ENCODE measurements at regions not wholly inside any gene's neighbourhood (a gene's known extent, or its start where the extent isn't known, plus 50 kb on each side); places are given as distances from the start of the nearest gene placed in this dataset.

- Mint-ChIP-seq H3K9me3 (no peaks in the 10 kb centered on the region), H3K27me3 (ENCODE audit: low read depth) (peaks cover 25% of the 10 kb centered on the region), H3K4me1 (ENCODE audit: low read depth) (no peaks in the 10 kb centered on the region), H3K27ac (no peak overlapping the region), H3K36me3 (ENCODE audit: low read depth) (no peaks in the 10 kb centered on the region), H3K4me3 (no peak overlapping the region)
- no peak for DNase-seq (ENCODE audit: low spot score)
These were observed 134.9 kb upstream of the HSD17B12 start for GRCh38 chr11:43545610-43546009.

GRCh38 chr11:43546561-43547429 lies 133.7 kb upstream of the HSD17B12 start:
- no peaks in the 10 kb centered on the region for H3K9me3 Mint-ChIP-seq
- no peaks in the 10 kb centered on the region for H3K36me3 Mint-ChIP-seq (ENCODE audit: low read depth)
- DNase-seq (ENCODE audit: low spot score) = no peak
- peaks cover 24% of the 10 kb centered on the region for H3K27me3 Mint-ChIP-seq (ENCODE audit: low read depth)
- H3K4me1 Mint-ChIP-seq (ENCODE audit: low read depth) = no peaks in the 10 kb centered on the region
- H3K4me3 Mint-ChIP-seq = no peak overlapping the region
- no peak overlapping the region for H3K27ac Mint-ChIP-seq

- no peaks in the 10 kb centered on the region for H3K9me3 Mint-ChIP-seq
- H3K4me1 Mint-ChIP-seq (ENCODE audit: low read depth) = no peaks in the 10 kb centered on the region
- H3K4me3 Mint-ChIP-seq = no peak overlapping the region
- no peak overlapping the region for H3K27ac Mint-ChIP-seq
- no peak for DNase-seq (ENCODE audit: low spot score)
- H3K36me3 Mint-ChIP-seq (ENCODE audit: low read depth) = no peaks in the 10 kb centered on the region
- peaks cover 24% of the 10 kb centered on the region for H3K27me3 Mint-ChIP-seq (ENCODE audit: low read depth)
These were observed 133.1 kb upstream of the HSD17B12 start for GRCh38 chr11:43547430-43547831.

DNA sequence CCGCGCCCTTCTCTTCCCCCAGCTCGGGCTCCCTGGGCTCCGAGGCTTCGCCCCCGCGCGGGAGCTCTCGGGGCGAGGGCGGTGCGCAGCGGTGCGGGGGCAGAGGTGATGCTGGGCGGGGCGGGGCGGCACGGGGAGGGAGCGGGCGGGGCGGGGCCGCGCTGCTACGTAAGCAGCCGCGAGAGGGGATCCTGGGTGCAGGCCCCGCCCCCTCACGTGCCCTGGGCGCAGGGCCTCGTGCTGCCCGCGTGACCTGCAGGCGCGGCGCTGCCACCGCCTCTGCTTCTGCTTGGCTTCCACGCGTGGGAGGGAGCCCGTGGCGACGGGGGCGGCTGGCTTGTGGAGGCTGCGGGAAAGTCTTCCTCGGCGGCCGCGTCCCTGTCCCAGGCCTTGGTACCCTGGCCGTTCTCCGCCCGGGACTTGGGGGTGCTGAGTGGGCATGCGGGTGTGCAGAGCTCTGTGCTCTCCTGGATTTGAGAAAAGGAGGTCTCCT lies 132.6 kb upstream of the HSD17B12 start:
- Mint-ChIP-seq H3K36me3 (ENCODE audit: low read depth) (no peaks in the 10 kb centered on the region), H3K4me1 (ENCODE audit: low read depth) (no peaks in the 10 kb centered on the region), H3K27ac (no peak overlapping the region), H3K27me3 (ENCODE audit: low read depth) (peaks cover 20% of the 10 kb centered on the region), H3K9me3 (no peaks in the 10 kb centered on the region), H3K4me3 (no peak overlapping the region)
- no peak for DNase-seq (ENCODE audit: low spot score)

DNA sequence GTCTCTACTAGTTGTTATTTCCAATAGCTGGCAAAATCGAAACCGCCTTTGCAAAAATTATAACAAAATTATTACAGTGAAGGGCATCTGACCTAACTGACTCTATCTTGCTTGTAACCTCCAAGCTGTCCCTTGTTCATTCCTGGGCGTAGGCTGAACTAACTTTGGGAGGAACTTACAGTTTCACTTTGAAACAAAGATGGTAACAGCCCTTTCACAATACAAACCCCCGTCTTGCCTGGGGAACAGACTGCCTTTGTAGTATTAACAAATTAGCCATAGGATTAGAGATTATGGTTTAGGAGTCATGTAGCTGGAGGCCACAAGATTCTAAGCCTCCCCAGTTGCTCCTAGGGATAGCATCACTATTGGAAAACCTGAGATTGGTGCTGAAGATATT lies 131.6 kb upstream of the HSD17B12 start:
- no peak for DNase-seq (ENCODE audit: low spot score)
- H3K4me3 Mint-ChIP-seq = no peak overlapping the region
- H3K27me3 Mint-ChIP-seq (ENCODE audit: low read depth) = peaks cover 29% of the 10 kb centered on the region
- no peaks in the 10 kb centered on the region for H3K9me3 Mint-ChIP-seq
- no peak overlapping the region for H3K27ac Mint-ChIP-seq
- H3K4me1 Mint-ChIP-seq (ENCODE audit: low read depth) = no peaks in the 10 kb centered on the region
- H3K36me3 Mint-ChIP-seq (ENCODE audit: low read depth) = no peaks in the 10 kb centered on the region

- Mint-ChIP-seq H3K4me3 (no peak overlapping the region), H3K9me3 (no peaks in the 10 kb centered on the region), H3K4me1 (ENCODE audit: low read depth) (no peaks in the 10 kb centered on the region), H3K27ac (no peak overlapping the region), H3K36me3 (ENCODE audit: low read depth) (no peaks in the 10 kb centered on the region), H3K27me3 (ENCODE audit: low read depth) (peaks cover 36% of the 10 kb centered on the region)
- DNase-seq (ENCODE audit: low spot score) = no peak
These were observed 130.9 kb upstream of the HSD17B12 start for GRCh38 chr11:43549624-43550023.

DNA sequence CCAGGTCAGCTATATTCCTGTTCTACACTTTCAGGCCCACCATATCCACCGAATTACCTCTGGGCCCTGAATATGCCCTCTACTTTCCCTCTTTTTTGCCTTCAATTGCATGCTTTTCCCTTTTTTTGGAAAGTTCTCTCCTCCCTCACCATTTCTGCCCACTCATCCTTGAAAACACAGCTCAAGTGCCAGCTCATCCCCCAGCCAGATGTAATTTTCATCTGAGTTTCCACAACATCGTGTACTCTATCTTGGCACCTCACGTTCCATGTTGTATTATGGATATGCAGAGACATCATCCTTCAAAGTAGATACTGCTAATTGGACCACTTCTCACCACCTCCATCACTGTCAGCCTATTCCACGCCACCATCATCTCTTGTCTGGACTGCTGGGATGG lies 129.8 kb upstream of the HSD17B12 start:
- Mint-ChIP-seq H3K4me3 (no peak overlapping the region), H3K4me1 (ENCODE audit: low read depth) (no peaks in the 10 kb centered on the region), H3K27me3 (ENCODE audit: low read depth) (peaks cover 41% of the 10 kb centered on the region), H3K36me3 (ENCODE audit: low read depth) (no peaks in the 10 kb centered on the region), H3K9me3 (no peaks in the 10 kb centered on the region), H3K27ac (no peak overlapping the region)
- no peak for DNase-seq (ENCODE audit: low spot score)

DNA sequence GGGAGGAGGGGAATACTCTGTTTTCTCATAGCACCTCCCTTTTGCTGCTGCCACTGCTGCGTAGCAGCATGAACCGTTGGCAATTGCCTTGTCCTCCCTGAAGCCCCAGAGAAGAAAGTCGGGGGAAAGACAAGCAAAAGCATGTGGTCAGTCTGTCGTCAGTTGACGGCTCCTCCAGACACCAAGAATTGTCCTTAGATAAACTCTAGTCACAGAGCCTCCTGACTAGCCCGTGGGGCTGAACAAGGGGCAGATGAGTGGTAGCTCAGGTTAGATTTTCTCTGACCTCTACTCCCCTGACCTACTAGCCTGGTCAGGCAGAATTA lies 126.4 kb upstream of the HSD17B12 start:
- no peaks in the 10 kb centered on the region for H3K36me3 Mint-ChIP-seq (ENCODE audit: low read depth)
- H3K27ac Mint-ChIP-seq = no peak overlapping the region
- no peak overlapping the region for H3K4me3 Mint-ChIP-seq
- no peak for DNase-seq (ENCODE audit: low spot score)
- H3K4me1 Mint-ChIP-seq (ENCODE audit: low read depth) = peaks cover 3% of the 10 kb centered on the region
- no peaks in the 10 kb centered on the region for H3K9me3 Mint-ChIP-seq
- peaks cover 62% of the 10 kb centered on the region for H3K27me3 Mint-ChIP-seq (ENCODE audit: low read depth)

DNA sequence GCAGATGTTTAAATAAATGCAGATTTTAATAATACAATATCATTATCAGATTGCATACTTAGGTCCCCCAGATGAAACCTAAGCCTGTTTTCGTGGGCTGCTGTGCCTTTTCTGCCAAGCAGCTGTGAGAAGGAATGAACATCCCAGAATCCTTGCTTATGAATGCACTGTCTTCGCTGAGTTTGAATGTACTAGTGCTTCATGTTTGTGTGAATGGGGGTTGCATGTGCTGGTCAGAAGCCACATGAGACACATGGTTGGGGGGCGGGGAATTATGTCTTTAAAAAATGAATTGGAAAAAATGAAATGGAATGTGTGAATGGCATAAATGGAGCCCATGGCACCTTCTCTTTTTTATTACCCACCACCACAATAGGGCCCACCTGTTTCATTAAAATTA lies 125.4 kb upstream of the HSD17B12 start:
- Mint-ChIP-seq H3K4me3 (no peak overlapping the region), H3K36me3 (ENCODE audit: low read depth) (no peaks in the 10 kb centered on the region), H3K9me3 (no peaks in the 10 kb centered on the region), H3K27ac (no peak overlapping the region), H3K27me3 (ENCODE audit: low read depth) (peaks cover 67% of the 10 kb centered on the region), H3K4me1 (ENCODE audit: low read depth) (peaks cover 3% of the 10 kb centered on the region)
- DNase-seq (ENCODE audit: low spot score) = no peak

DNA sequence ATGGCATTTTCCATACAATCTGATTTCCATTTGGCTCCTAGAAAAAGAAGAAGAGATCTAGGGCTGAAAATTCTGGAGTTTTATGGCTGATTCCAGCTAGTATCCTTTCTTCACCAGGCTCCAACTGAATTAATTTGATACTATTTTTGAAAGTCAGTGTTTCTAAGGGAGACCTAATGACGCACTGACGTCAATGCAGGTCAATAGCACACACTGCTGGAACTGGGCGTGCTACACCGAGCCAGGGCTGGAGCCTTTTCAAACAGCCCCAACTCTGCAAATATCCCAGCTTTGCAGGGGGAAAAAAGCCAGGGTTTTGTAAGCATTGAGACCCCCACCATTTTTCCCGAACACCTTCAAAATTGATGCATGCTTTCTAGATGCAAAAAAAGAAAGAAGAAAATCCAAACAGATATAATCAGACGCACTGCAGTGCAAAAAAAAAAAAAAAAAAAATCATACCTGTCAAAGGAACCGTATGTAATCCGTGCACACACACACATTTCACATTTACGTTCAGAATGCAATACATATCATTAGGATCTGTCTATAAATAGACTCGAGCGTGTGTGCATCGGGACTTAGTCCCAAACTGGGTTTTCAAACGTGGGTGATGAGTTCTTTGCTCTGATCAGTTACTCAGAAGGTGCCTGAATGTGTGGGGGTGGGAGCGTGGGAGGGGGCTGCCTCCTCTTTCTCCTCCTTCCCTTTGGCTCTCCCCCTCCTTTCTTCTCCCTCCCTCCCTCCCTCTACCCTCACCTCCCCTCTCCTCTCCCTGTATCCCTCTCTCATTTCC lies 124.5 kb upstream of the HSD17B12 start:
- Mint-ChIP-seq H3K9me3 (no peaks in the 10 kb centered on the region), H3K27ac (no peak overlapping the region), H3K4me1 (ENCODE audit: low read depth) (peaks cover 3% of the 10 kb centered on the region), H3K4me3 (no peak overlapping the region), H3K27me3 (ENCODE audit: low read depth) (peaks cover 65% of the 10 kb centered on the region), H3K36me3 (ENCODE audit: low read depth) (no peaks in the 10 kb centered on the region)
- no peak for DNase-seq (ENCODE audit: low spot score)

- no peaks in the 10 kb centered on the region for H3K36me3 Mint-ChIP-seq (ENCODE audit: low read depth)
- H3K27me3 Mint-ChIP-seq (ENCODE audit: low read depth) = peaks cover 65% of the 10 kb centered on the region
These were observed 123.7 kb upstream of the HSD17B12 start for GRCh38 chr11:43556612-43557375.

GRCh38 chr11:43557553-43558110 lies 122.9 kb upstream of the HSD17B12 start:
- no peaks in the 10 kb centered on the region for H3K9me3 Mint-ChIP-seq
- H3K27me3 Mint-ChIP-seq (ENCODE audit: low read depth) = peaks cover 65% of the 10 kb centered on the region
- no peak overlapping the region for H3K4me3 Mint-ChIP-seq
- peaks cover 3% of the 10 kb centered on the region for H3K4me1 Mint-ChIP-seq (ENCODE audit: low read depth)
- no peaks in the 10 kb centered on the region for H3K36me3 Mint-ChIP-seq (ENCODE audit: low read depth)
- DNase-seq (ENCODE audit: low spot score) = no peak
- H3K27ac Mint-ChIP-seq = no peak overlapping the region

More at GRCh38 chr11:43556612-43557375, 123.7 kb upstream of the HSD17B12 start:
- no peak overlapping the region for H3K4me3 Mint-ChIP-seq
- no peak overlapping the region for H3K27ac Mint-ChIP-seq
- no peak for DNase-seq (ENCODE audit: low spot score)
- H3K9me3 Mint-ChIP-seq = no peaks in the 10 kb centered on the region
- H3K4me1 Mint-ChIP-seq (ENCODE audit: low read depth) = peaks cover 3% of the 10 kb centered on the region

DNA sequence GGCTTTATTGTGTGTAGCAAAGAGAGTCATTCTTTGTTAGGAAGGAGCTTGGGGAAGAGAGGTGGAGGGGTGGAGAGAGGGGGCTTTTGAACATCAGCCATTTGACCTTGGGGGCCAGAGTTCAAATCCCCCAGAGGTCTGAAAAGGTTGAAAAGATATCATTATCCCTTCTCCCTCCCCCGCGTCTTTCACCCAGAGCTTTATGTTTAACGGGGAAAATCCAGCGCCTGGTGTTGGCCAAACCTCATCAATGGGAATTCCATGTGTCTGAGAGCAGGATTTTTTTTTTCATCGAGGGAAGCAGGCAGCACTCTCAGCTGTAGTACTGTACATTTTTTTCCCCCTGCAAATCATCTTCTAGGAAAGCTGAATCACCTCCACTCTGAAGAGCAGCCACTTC lies 122.4 kb upstream of the HSD17B12 start:
- Mint-ChIP-seq H3K4me3 (no peak overlapping the region), H3K27me3 (ENCODE audit: low read depth) (peaks cover 63% of the 10 kb centered on the region), H3K9me3 (no peaks in the 10 kb centered on the region), H3K27ac (no peak overlapping the region), H3K36me3 (ENCODE audit: low read depth) (no peaks in the 10 kb centered on the region), H3K4me1 (ENCODE audit: low read depth) (peaks cover 3% of the 10 kb centered on the region)
- DNase-seq (ENCODE audit: low spot score) = no peak

All from T-helper 2 cell treated with Interferon-gamma antibody and Interleukin-4, amounts not matched to agents 5 μg/mL and 100 μg/mL, for 36 hours (primary cell).